A172 (cell line): ENCODE measurements at regions not wholly inside any gene's neighbourhood (a gene's known extent, or its start where the extent isn't known, plus 50 kb on each side); places are given as distances from the start of the nearest gene placed in this dataset.
"Not testable (repeated sequence)": the region's sequence is repeated elsewhere in the genome, so short reads cannot be mapped to it uniquely, and the experiment has no call there.

ENCODE experiments used
- DNase-seq: peaks from one replicate; pipeline ENCODE4 v3.0.0-alpha.2; 2015; ENCODE audit warnings: low spot score

GRCh38 chr21:35603494-35603893 lies 456.8 kb downstream of the SETD4 start:
- no peak for DNase-seq

- no peak for DNase-seq
These were observed 457.4 kb downstream of the SETD4 start for GRCh38 chr21:35602811-35603362.

GRCh38 chr21:35601211-35601610 lies 459.1 kb downstream of the SETD4 start:
- DNase-seq = no peak

- DNase-seq = no peak
These were observed 461.2 kb downstream of the SETD4 start for GRCh38 chr21:35599164-35599563.

GRCh38 chr21:35597750-35598339 lies 462.5 kb downstream of the SETD4 start:
- DNase-seq = no peak

- no peak for DNase-seq
These were observed 465.4 kb downstream of the SETD4 start for GRCh38 chr21:35594905-35595304.

- peak; percentile 69 for DNase-seq
These were observed 467.3 kb downstream of the SETD4 start for GRCh38 chr21:35593000-35593502.

- DNase-seq = not testable (repeated sequence)
These were observed 470.0 kb downstream of the SETD4 start for GRCh38 chr21:35590284-35590683.

GRCh38 chr21:35587841-35588380 lies 472.4 kb downstream of the SETD4 start:
- DNase-seq = no peak

GRCh38 chr21:35586305-35586704 lies 474.0 kb downstream of the SETD4 start:
- DNase-seq = no peak

GRCh38 chr21:35585878-35586277 lies 474.4 kb downstream of the SETD4 start:
- DNase-seq = peak; percentile 26

GRCh38 chr21:35585155-35585554 lies 475.2 kb downstream of the SETD4 start:
- peak; percentile 26 for DNase-seq

- no peak for DNase-seq
These were observed 476.6 kb downstream of the SETD4 start for GRCh38 chr21:35583566-35584216.

GRCh38 chr21:35582731-35583130 lies 477.6 kb downstream of the SETD4 start:
- DNase-seq = no peak

- no peak for DNase-seq
These were observed 478.7 kb downstream of the SETD4 start for GRCh38 chr21:35581640-35582039.

GRCh38 chr21:35579520-35580293 lies 480.6 kb downstream of the SETD4 start:
- DNase-seq = no peak

GRCh38 chr21:35578831-35579471 lies 481.4 kb downstream of the SETD4 start:
- no peak for DNase-seq

GRCh38 chr21:35578347-35578782 lies 482.0 kb downstream of the SETD4 start:
- DNase-seq = peak; percentile 99

- peak; percentile 73 for DNase-seq
These were observed 484.9 kb downstream of the SETD4 start for GRCh38 chr21:35575280-35575915.

- no peak for DNase-seq
These were observed 486.6 kb downstream of the SETD4 start for GRCh38 chr21:35573472-35574374.
